ENCODE measurements at regions not wholly inside any gene's neighbourhood (a gene's known extent, or its start where the extent isn't known, plus 50 kb on each side); places are given as distances from the start of the nearest gene placed in this dataset.
"Not testable (repeated sequence)": the region's sequence is repeated elsewhere in the genome, so short reads cannot be mapped to it uniquely, and the experiment has no call there.

- no peak for DNase-seq
These were observed 320.2 kb upstream of the IL12A start for GRCh38 chr3:159668461-159668860.

DNA sequence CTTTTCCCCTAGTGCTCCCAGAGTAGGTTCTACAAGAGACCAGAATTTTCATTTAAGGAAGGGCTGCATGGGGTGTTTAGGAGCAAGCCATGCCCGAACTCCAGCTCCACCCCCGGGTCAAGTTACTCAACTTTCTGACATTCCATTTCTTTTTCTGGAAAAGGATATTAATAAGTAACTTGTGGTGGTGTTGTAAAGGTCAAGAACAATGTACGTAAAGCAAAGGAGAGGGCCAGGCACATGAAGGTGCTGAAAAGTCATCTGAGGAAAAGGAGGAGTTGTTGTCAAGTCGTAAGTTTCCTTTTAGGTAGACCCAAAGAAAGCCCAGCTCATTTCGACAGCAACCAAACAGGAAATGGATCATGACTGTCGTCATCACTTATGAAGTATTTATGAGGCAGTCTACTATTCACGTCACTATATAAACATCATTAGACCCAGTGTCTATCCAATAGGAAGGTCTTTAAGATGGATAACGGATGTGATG is 319.6 kb upstream of the IL12A start:
- DNase-seq, result no peak

DNA sequence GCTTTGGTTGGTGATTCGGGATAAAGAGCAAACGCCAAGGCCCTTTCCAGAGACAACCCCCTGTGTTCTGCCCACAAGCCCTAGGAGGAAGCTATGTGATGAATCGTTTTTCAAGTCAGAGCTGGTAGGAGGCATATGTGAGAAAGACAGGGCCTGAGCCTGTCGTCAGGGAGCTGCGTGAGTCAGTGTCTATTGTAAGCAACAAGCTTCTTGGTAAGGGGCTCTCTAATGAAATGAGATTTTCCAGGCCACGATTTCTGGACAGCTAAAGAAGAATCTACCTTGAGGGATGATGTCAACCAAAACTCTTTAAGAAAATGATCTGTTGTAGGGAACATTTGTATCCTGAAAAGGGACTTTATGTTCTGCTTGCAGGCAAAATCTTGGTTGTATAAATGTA is 318.9 kb upstream of the IL12A start:
- no peak for DNase-seq

DNA sequence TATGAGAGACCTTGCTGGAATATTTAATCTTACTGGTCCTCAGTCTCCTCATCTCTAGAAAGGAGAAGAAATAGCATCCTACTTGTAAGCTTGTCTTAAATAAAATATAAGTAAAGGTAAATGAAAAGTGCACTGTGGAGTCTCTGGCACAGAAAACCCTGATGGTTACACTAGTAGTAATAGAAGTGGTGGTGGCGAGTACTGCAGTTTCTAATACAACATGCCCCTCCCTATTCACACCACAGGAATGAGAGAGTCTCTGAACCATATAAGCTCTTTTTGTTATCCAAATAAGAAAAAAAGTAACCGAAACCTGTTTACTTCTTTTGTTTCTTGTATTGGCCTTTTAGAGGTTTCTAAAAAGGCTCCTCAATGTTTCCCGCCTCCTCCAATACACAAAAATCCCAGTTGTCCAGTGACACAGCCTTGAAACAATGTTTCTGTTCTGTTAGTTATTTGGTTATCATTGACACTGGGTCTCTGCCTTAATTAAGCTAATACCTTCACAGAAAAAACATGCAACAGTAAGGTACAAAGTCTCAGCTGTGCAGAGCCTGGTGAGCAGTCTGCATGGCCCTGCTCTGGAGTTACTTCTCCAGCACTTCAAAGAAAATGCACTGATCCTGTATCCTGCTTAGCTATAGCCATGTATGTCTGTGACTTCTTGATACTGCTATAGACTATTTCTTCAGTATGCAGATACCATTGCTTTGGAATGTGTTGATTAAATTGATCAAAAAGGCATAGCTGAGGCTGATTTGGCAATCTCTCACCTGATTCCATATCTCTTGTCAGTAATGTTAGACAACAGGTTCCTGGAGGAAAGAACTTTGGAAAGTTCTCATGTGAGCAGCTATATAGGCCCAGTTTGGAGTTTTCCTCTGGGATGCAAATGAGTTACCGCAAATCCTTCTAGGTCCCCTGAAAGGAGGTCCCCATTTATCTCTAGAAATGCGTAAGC is 315.6 kb upstream of the IL12A start:
- DNase-seq, result no peak

- no peak for DNase-seq
These were observed 314.1 kb upstream of the IL12A start for GRCh38 chr3:159674583-159674982.

GRCh38 chr3:159675285-159675684 is 313.4 kb upstream of the IL12A start:
- DNase-seq, result no peak

DNA sequence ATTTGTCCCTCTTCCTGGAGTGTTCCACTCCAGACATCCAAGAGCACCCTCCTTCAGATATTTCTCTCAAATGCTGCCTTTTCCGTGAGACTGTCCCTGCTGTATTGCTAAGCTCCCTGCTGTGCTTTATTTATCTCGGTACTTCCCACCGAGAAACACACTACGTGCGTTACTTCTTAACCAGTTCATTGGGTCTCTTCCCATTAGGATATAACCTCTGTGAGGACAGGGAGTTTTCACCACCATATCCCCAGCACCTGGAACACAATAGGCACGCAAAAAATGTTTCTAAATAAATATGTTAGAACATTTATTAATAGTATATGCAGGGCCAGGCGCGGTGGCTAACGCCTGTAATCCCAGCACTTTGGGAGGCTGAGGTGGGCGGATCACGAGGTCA is 308.7 kb upstream of the IL12A start:
- no peak for DNase-seq

DNA sequence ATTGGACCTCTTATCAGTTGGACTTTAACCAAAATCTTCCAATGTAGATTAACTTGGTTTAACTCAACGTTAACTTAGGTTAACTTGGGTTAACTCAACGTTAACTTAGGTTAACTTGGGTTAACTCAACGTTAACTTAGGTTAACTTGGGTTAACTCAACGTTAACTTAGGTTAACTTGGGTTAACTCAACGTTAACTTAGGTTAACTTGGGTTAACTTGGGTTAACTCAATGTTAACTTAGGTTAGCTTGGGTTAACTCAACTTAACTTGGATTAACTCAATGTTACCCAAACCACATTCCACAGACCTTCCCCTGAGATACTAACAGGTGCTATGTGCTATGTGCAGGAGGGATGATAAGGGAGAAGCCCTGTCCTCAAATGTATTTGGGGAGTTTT is 306.9 kb upstream of the IL12A start:
- not testable (repeated sequence) for DNase-seq

- DNase-seq, result no peak
These were observed 302.8 kb upstream of the IL12A start for GRCh38 chr3:159685801-159686200.

- no peak for DNase-seq
These were observed 295.4 kb upstream of the IL12A start for GRCh38 chr3:159693226-159693625.

DNA sequence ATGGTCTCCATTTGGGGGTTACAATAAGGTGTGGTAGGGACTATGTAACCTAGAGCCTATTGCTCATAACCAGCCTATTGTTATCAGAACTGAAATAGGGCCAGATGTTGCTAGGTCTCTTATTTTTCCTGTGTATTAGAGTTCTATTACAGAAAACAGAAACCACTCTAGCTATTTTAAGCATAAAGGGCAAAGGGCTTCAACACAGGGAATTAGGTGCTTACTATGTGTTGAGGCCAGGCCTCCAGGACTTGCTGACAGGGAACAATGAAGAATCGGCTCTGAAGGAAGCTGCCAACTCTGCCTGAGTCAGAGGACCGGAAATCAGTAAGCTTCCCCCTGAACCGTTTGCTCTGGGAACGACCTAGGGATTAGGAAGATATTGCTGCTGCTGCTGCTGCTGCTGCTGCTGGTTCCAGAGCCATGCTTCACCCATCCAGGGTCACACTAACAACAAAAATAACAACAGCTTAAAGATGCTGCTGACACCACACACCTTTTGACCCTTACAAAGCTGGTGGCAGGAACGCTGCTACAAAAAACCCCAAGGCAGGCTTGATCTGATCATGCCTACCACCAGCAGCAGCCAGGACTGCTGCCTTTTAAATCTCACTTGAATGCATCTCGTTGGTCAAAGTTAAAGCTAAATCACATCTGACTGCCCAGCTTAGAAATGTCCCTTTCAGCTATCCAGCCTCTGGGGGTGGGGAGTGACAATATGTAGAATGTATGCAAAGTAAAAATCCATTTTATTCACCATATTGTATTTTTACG is 276.9 kb upstream of the IL12A start:
- no peak for DNase-seq

- no peak for DNase-seq
These were observed 267.3 kb upstream of the IL12A start for GRCh38 chr3:159721324-159721723.

- no peak for DNase-seq
These were observed 265.3 kb upstream of the IL12A start for GRCh38 chr3:159723295-159723694.

- no peak for DNase-seq
These were observed 264.0 kb upstream of the IL12A start for GRCh38 chr3:159724627-159725026.

DNA sequence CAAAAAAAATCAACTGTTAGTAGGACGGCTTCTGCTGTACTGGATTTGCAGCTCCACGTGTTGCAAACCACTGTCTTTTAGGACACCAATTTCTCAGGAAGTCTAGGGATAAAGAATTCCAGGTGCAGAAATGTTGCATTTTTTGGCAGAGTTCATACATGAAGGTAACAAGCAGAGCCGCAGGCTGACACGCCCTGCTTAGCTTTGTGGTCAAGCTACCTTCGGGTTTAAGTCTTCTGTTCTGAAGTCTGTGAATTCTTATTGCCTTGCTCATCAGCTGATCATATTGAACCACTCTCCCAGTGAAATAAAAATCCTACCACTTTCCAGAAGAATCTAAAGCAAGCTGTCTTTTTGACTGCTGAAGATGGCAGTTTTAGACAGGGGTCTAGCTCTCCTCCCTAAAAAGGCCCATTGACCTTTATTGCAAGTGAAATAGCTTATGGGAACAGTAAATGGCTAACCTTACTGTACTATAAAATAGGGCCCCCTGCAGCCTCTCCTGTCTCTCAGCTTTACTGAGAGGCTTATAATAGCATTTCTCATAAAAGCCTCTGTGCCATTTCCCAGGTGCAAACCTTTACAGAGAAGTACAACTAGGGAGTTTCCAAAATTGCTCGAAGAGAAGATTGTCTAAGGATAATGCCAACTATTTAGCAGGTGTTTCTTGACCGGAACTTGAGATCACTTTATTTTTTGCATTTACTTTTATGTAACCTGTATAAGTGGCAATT is 262.2 kb upstream of the IL12A start:
- DNase-seq, result no peak

GRCh38 chr3:159727506-159727905 is 261.1 kb upstream of the IL12A start:
- no peak for DNase-seq

GRCh38 chr3:159731254-159731653 is 257.4 kb upstream of the IL12A start:
- DNase-seq, result no peak

DNA sequence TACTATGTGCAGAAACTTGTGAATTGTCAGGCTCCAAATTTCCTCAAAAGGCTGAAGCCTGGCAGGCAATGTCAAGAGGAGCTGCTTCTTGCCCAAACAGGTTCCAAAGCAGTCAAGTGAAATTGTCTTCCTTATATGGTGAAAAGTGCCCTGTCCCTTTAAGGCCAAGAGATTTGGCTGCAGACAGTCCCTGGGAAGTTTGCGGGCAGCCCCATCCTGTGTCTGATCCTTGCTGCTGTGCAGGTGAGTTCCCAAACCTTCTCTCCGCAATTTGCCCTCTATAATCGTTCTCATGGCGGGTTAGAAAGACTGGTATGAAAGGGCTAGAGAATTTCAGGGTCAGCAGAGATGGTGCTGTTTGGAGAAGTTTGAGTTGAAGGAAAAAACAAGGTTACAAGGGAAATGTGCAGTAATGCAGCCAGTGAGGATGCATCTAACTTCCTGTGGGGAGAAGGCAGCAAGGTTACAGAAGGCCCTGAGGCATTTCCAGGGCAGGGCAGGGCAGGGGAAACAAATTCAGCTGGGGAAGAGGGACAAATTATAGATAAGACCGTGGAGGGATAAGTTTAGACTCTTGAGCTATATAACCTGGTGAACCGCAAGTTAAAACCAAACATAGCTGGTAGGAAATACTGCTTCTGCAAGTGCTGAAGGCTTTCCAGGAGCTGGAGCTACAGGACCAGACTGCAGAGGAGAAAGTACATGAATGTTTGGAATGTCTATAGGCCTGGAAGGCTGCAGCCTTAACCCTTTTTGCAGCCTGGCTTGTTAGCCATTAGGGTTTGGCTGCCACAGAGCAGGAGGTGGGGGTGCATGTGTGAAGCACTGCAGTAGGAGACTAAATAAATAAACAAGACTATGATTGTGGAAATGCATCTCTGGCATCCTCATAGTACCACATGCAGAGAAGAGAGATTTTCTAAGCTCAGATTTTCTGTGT is 256.2 kb upstream of the IL12A start:
- no peak for DNase-seq

- DNase-seq, result no peak
These were observed 255.3 kb upstream of the IL12A start for GRCh38 chr3:159733194-159733860.

- DNase-seq, result no peak
These were observed 254.0 kb upstream of the IL12A start for GRCh38 chr3:159734681-159735080.

GRCh38 chr3:159739166-159739565 is 249.5 kb upstream of the IL12A start:
- DNase-seq, result no peak

All from CD4-positive, alpha-beta T cell treated with Interleukin-4 for 1 hour (primary cell).